ENCODE measurements at regions not wholly inside any gene's neighbourhood (a gene's known extent, or its start where the extent isn't known, plus 50 kb on each side); places are given as distances from the start of the nearest gene placed in this dataset.

- Histone ChIP-seq H3K4me1 (ENCODE audit: control insufficient read depth, insufficient read depth, low read length) (no peaks in the 10 kb centered on the region), H3K4me3 (ENCODE audit: low read depth, low read length) (no peak overlapping the region), H3K27me3 (ENCODE audit: control insufficient read depth, insufficient read depth, low read length) (no peaks in the 10 kb centered on the region), H3K9me3 (ENCODE audit: control insufficient read depth, insufficient read depth, low read length) (no peaks in the 10 kb centered on the region), H3K36me3 (ENCODE audit: control insufficient read depth, insufficient read depth, low read length) (no peaks in the 10 kb centered on the region), H3K27ac (ENCODE audit: low read depth, low read length) (no peak overlapping the region)
- WGBS (ENCODE audit: insufficient coverage) = 100% methylated on average over 1 of the region's 3 CpGs
- no peak for DNase-seq (ENCODE audit: low read depth in 4 of 6, low spot score in 6 of 6)
Measured at GRCh38 chr20:11841972-11842461, 75.7 kb upstream of the BTBD3 start.

GRCh38 chr20:11843289-11843688, 74.4 kb upstream of the BTBD3 start:
- Histone ChIP-seq H3K36me3 (ENCODE audit: control insufficient read depth, insufficient read depth, low read length) (no peaks in the 10 kb centered on the region), H3K27me3 (ENCODE audit: control insufficient read depth, insufficient read depth, low read length) (no peaks in the 10 kb centered on the region), H3K4me3 (ENCODE audit: low read depth, low read length) (no peak overlapping the region), H3K9me3 (ENCODE audit: control insufficient read depth, insufficient read depth, low read length) (no peaks in the 10 kb centered on the region), H3K4me1 (ENCODE audit: control insufficient read depth, insufficient read depth, low read length) (no peaks in the 10 kb centered on the region), H3K27ac (ENCODE audit: low read depth, low read length) (no peak overlapping the region)
- 100% methylated on average over 1 of the region's 1 CpG for WGBS (ENCODE audit: insufficient coverage)
- no peak for DNase-seq (ENCODE audit: low read depth in 4 of 6, low spot score in 6 of 6)

DNA sequence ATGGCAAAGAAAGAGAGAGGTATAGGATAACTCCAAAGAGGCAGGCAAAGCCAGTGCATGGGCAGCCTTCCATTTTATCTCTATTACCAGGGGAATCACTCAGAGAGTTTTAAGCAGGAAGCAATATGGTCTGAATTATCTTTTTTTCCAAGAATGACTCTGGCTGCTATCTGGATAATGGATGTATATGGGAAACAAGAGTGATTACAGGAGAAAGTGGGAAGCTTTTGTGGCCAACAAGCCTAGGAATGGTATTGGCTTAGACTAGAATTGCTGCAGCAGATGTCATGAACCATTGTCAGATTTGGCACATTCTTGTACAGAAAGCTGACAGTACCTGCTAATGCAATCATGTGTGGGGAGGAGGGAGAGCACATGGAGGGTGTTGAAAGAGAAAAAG, 73.0 kb upstream of the BTBD3 start:
- Histone ChIP-seq H3K36me3 (ENCODE audit: control insufficient read depth, insufficient read depth, low read length) (no peaks in the 10 kb centered on the region), H3K27me3 (ENCODE audit: control insufficient read depth, insufficient read depth, low read length) (no peaks in the 10 kb centered on the region)

GRCh38 chr20:11845340-11845739, 72.4 kb upstream of the BTBD3 start:
- 96% methylated on average over 3 of the region's 3 CpGs for WGBS (ENCODE audit: insufficient coverage)
- no peak for DNase-seq (ENCODE audit: low read depth in 4 of 6, low spot score in 6 of 6)

More for the DNA sequence above, 73.0 kb upstream of the BTBD3 start:
- Histone ChIP-seq H3K27ac (ENCODE audit: low read depth, low read length) (no peak overlapping the region), H3K9me3 (ENCODE audit: control insufficient read depth, insufficient read depth, low read length) (no peaks in the 10 kb centered on the region), H3K4me1 (ENCODE audit: control insufficient read depth, insufficient read depth, low read length) (no peaks in the 10 kb centered on the region), H3K4me3 (ENCODE audit: low read depth, low read length) (no peak overlapping the region)
- peak in 1 of 6 donors; percentile 21 for DNase-seq (ENCODE audit: low read depth in 4 of 6, low spot score in 6 of 6)

GRCh38 chr20:11846131-11846530, 71.6 kb upstream of the BTBD3 start:
- Histone ChIP-seq H3K36me3 (ENCODE audit: control insufficient read depth, insufficient read depth, low read length) (no peaks in the 10 kb centered on the region), H3K4me1 (ENCODE audit: control insufficient read depth, insufficient read depth, low read length) (no peaks in the 10 kb centered on the region), H3K4me3 (ENCODE audit: low read depth, low read length) (no peak overlapping the region), H3K9me3 (ENCODE audit: control insufficient read depth, insufficient read depth, low read length) (no peaks in the 10 kb centered on the region), H3K27ac (ENCODE audit: low read depth, low read length) (no peak overlapping the region), H3K27me3 (ENCODE audit: control insufficient read depth, insufficient read depth, low read length) (no peaks in the 10 kb centered on the region)
- no peak for DNase-seq (ENCODE audit: low read depth in 4 of 6, low spot score in 6 of 6)
- WGBS (ENCODE audit: insufficient coverage) = no CpG with 5 or more reads among the region's 1 CpG

More at GRCh38 chr20:11845340-11845739, 72.4 kb upstream of the BTBD3 start:
- Histone ChIP-seq H3K4me1 (ENCODE audit: control insufficient read depth, insufficient read depth, low read length) (no peaks in the 10 kb centered on the region), H3K4me3 (ENCODE audit: low read depth, low read length) (no peak overlapping the region), H3K27me3 (ENCODE audit: control insufficient read depth, insufficient read depth, low read length) (no peaks in the 10 kb centered on the region), H3K9me3 (ENCODE audit: control insufficient read depth, insufficient read depth, low read length) (no peaks in the 10 kb centered on the region), H3K27ac (ENCODE audit: low read depth, low read length) (no peak overlapping the region), H3K36me3 (ENCODE audit: control insufficient read depth, insufficient read depth, low read length) (no peaks in the 10 kb centered on the region)

DNA sequence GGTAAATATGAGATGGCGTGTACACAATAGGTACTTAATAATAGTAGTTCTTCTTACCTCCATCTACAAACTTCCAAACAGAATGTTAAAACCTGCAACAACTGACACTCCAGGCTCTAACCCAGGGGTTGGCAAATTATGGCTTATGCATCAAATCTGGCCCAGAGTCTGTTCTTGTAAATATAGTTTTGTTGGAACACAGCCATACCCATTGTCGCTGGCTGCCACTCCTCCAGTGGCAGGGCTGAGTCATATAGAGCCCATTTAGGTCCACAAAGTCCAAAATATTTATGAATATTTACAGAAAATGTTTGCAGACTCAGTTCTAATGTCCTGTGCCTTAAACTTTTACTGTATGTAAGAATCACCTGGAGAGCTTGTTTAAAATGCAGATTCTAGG, 69.9 kb upstream of the BTBD3 start:
- Histone ChIP-seq H3K27me3 (ENCODE audit: control insufficient read depth, insufficient read depth, low read length) (no peaks in the 10 kb centered on the region), H3K27ac (ENCODE audit: low read depth, low read length) (no peak overlapping the region), H3K4me1 (ENCODE audit: control insufficient read depth, insufficient read depth, low read length) (no peaks in the 10 kb centered on the region), H3K9me3 (ENCODE audit: control insufficient read depth, insufficient read depth, low read length) (no peaks in the 10 kb centered on the region), H3K36me3 (ENCODE audit: control insufficient read depth, insufficient read depth, low read length) (no peaks in the 10 kb centered on the region), H3K4me3 (ENCODE audit: low read depth, low read length) (no peak overlapping the region)
- WGBS (ENCODE audit: insufficient coverage) = no CpG with 5 or more reads among the region's 2 CpGs
- no peak for DNase-seq (ENCODE audit: low read depth in 4 of 6, low spot score in 6 of 6)

DNA sequence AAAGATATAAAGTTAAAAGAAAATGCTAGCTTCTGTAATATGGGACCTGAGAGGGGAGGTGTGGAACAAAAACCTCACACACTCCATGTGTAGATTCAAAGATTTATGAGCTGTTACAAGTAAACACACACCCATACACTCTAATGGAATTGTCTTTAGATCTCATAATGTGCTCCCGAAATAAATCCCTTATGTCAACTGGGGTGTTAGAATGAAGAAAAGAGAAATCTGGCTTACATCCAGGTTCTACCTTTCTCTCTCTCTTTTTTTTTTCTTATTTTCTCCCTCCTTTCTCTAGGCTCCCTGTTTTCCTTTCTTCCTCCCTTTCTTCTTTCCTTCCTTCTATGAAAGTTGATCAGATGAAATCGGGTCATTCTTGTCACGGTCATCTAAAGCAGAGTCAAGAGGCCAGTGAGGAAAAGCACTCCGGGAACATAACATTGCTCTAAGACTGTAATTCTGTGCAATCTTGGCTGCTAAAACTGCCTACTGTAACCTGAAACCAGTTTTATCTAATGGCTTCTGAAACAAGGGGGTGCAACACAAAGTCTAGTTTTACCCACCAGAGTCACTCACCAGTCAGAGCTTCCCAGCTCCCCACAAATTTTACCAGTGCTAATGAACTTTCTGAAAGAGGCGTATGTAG, 68.3 kb upstream of the BTBD3 start:
- H3K27me3 ChIP-seq (ENCODE audit: control insufficient read depth, insufficient read depth, low read length) = no peaks in the 10 kb centered on the region
- H3K27ac ChIP-seq (ENCODE audit: low read depth, low read length) = no peak overlapping the region
- 54% methylated on average over 3 of the region's 5 CpGs for WGBS (ENCODE audit: insufficient coverage)
- H3K4me3 ChIP-seq (ENCODE audit: low read depth, low read length) = no peak overlapping the region
- H3K36me3 ChIP-seq (ENCODE audit: control insufficient read depth, insufficient read depth, low read length) = no peaks in the 10 kb centered on the region
- DNase-seq (ENCODE audit: low read depth in 4 of 6, low spot score in 6 of 6) = no peak
- H3K9me3 ChIP-seq (ENCODE audit: control insufficient read depth, insufficient read depth, low read length) = no peaks in the 10 kb centered on the region
- no peaks in the 10 kb centered on the region for H3K4me1 ChIP-seq (ENCODE audit: control insufficient read depth, insufficient read depth, low read length)

GRCh38 chr20:11849976-11850670, 67.6 kb upstream of the BTBD3 start:
- 100% methylated on average over 2 of the region's 5 CpGs for WGBS (ENCODE audit: insufficient coverage)

DNA sequence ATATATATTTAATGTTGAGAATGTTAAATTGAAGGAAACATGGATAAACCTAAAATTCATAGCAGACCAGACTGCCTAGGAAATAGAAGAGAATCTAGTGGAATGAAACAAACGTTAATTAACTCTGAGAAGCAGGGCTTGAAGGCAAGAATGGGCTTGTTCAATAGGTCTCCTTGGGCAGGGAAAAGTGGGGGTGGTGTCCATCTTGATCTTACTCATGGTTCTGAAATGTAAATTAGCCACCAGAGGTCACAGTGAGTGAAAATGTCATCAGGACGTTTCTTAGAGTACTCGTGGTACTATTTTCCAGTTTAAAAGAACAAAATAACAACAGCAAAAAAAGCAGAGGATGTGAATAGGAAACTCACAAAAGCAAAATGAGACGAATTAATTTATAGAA, 66.8 kb upstream of the BTBD3 start:
- H3K27ac ChIP-seq (ENCODE audit: low read depth, low read length) = no peak overlapping the region
- H3K36me3 ChIP-seq (ENCODE audit: control insufficient read depth, insufficient read depth, low read length) = no peaks in the 10 kb centered on the region
- H3K4me3 ChIP-seq (ENCODE audit: low read depth, low read length) = no peak overlapping the region
- no peaks in the 10 kb centered on the region for H3K27me3 ChIP-seq (ENCODE audit: control insufficient read depth, insufficient read depth, low read length)
- H3K9me3 ChIP-seq (ENCODE audit: control insufficient read depth, insufficient read depth, low read length) = no peaks in the 10 kb centered on the region
- 0% methylated on average over 1 of the region's 4 CpGs for WGBS (ENCODE audit: insufficient coverage)
- H3K4me1 ChIP-seq (ENCODE audit: control insufficient read depth, insufficient read depth, low read length) = no peaks in the 10 kb centered on the region
- DNase-seq (ENCODE audit: low read depth in 4 of 6, low spot score in 6 of 6) = no peak

More at GRCh38 chr20:11849976-11850670, 67.6 kb upstream of the BTBD3 start:
- Histone ChIP-seq H3K36me3 (ENCODE audit: control insufficient read depth, insufficient read depth, low read length) (no peaks in the 10 kb centered on the region), H3K27ac (ENCODE audit: low read depth, low read length) (no peak overlapping the region), H3K4me3 (ENCODE audit: low read depth, low read length) (no peak overlapping the region), H3K4me1 (ENCODE audit: control insufficient read depth, insufficient read depth, low read length) (no peaks in the 10 kb centered on the region), H3K9me3 (ENCODE audit: control insufficient read depth, insufficient read depth, low read length) (no peaks in the 10 kb centered on the region), H3K27me3 (ENCODE audit: control insufficient read depth, insufficient read depth, low read length) (no peaks in the 10 kb centered on the region)
- no peak for DNase-seq (ENCODE audit: low read depth in 4 of 6, low spot score in 6 of 6)

- Histone ChIP-seq H3K27ac (ENCODE audit: low read depth, low read length) (no peak overlapping the region), H3K4me1 (ENCODE audit: control insufficient read depth, insufficient read depth, low read length) (no peaks in the 10 kb centered on the region)
- no CpG with 5 or more reads among the region's 1 CpG for WGBS (ENCODE audit: insufficient coverage)
Measured at GRCh38 chr20:11851646-11852045, 66.0 kb upstream of the BTBD3 start.

More at GRCh38 chr20:11851646-11852045, 66.0 kb upstream of the BTBD3 start:
- Histone ChIP-seq H3K9me3 (ENCODE audit: control insufficient read depth, insufficient read depth, low read length) (no peaks in the 10 kb centered on the region), H3K27me3 (ENCODE audit: control insufficient read depth, insufficient read depth, low read length) (no peaks in the 10 kb centered on the region), H3K36me3 (ENCODE audit: control insufficient read depth, insufficient read depth, low read length) (no peaks in the 10 kb centered on the region), H3K4me3 (ENCODE audit: low read depth, low read length) (no peak overlapping the region)
- DNase-seq (ENCODE audit: low read depth in 4 of 6, low spot score in 6 of 6) = no peak

Data from spinal cord (tissue), 9 donors.